Adipocyte (in vitro differentiated cells): ENCODE measurements at regions not wholly inside any gene's neighbourhood (a gene's known extent, or its start where the extent isn't known, plus 50 kb on each side); places are given as distances from the start of the nearest gene placed in this dataset.

Experiments used
- DNase-seq: peaks from one replicate; pipeline ENCODE4 v3.0.0-alpha.2; 2015; ENCODE audit warnings: low read depth
- H3K27me3 ChIP-seq: replicated peaks from 2 replicates; pipeline ENCODE4 v1.7.0; 2013; ENCODE audit warnings: mild to moderate bottlenecking, low read length, moderate library complexity; ENCODE audit not compliant: control insufficient read depth, insufficient read depth
- H3K36me3 ChIP-seq: 2 replicates; pipeline ENCODE4 v1.7.0; 2013; ENCODE audit warnings: low read length, mild to moderate bottlenecking, moderate library complexity; ENCODE audit not compliant: control insufficient read depth, insufficient read depth, severe bottlenecking
- H3K4me1 ChIP-seq: 2 replicates; pipeline ENCODE4 v1.7.0; 2013; ENCODE audit warnings: mild to moderate bottlenecking, low read length, moderate library complexity; ENCODE audit not compliant: control insufficient read depth, insufficient read depth
- H3K4me3 ChIP-seq: 2 replicates; pipeline ENCODE4 v1.7.0; 2013; ENCODE audit warnings: mild to moderate bottlenecking, low read length, moderate library complexity
- H3K9ac ChIP-seq: 2 replicates; pipeline ENCODE4 v1.7.0; 2013; ENCODE audit warnings: mild to moderate bottlenecking, low read length, moderate library complexity
- H3K9me3 ChIP-seq: 2 replicates; pipeline ENCODE4 v1.7.0; 2013; ENCODE audit warnings: mild to moderate bottlenecking, low read length, moderate library complexity; ENCODE audit not compliant: control insufficient read depth

GRCh38 chr13:21796066-21796465 lies 125.2 kb downstream of the FGF9 start:
- H3K4me3 ChIP-seq, result no peak overlapping the region
- no peaks in the 10 kb centered on the region for H3K36me3 ChIP-seq
- no peak for DNase-seq
- H3K27me3 ChIP-seq, result no peaks in the 10 kb centered on the region
- H3K9ac ChIP-seq, result no peak overlapping the region
- no peaks in the 10 kb centered on the region for H3K4me1 ChIP-seq
- H3K9me3 ChIP-seq, result no peaks in the 10 kb centered on the region

GRCh38 chr13:21796775-21797514 lies 126.1 kb downstream of the FGF9 start:
- H3K9ac ChIP-seq, result no peak overlapping the region
- H3K36me3 ChIP-seq, result no peaks in the 10 kb centered on the region
- no peaks in the 10 kb centered on the region for H3K27me3 ChIP-seq
- H3K9me3 ChIP-seq, result no peaks in the 10 kb centered on the region
- DNase-seq, result no peak
- H3K4me3 ChIP-seq, result no peak overlapping the region
- no peaks in the 10 kb centered on the region for H3K4me1 ChIP-seq

- H3K9me3 ChIP-seq, result no peaks in the 10 kb centered on the region
- no peaks in the 10 kb centered on the region for H3K4me1 ChIP-seq
- no peak for DNase-seq
- no peak overlapping the region for H3K4me3 ChIP-seq
- no peaks in the 10 kb centered on the region for H3K27me3 ChIP-seq
- H3K9ac ChIP-seq, result no peak overlapping the region
- H3K36me3 ChIP-seq, result no peaks in the 10 kb centered on the region
Observed at GRCh38 chr13:21797736-21798135, 126.9 kb downstream of the FGF9 start.

- DNase-seq, result no peak
- H3K9me3 ChIP-seq, result no peaks in the 10 kb centered on the region
- no peaks in the 10 kb centered on the region for H3K4me1 ChIP-seq
Observed at GRCh38 chr13:21798181-21798580, 127.3 kb downstream of the FGF9 start.

GRCh38 chr13:21799671-21800070 lies 128.8 kb downstream of the FGF9 start:
- no peak overlapping the region for H3K4me3 ChIP-seq
- DNase-seq, result no peak

More at GRCh38 chr13:21798181-21798580, 127.3 kb downstream of the FGF9 start:
- H3K4me3 ChIP-seq, result no peak overlapping the region
- no peaks in the 10 kb centered on the region for H3K36me3 ChIP-seq
- no peak overlapping the region for H3K9ac ChIP-seq
- H3K27me3 ChIP-seq, result no peaks in the 10 kb centered on the region

GRCh38 chr13:21800837-21801616 lies 130.2 kb downstream of the FGF9 start:
- Histone ChIP-seq H3K9me3 (no peaks in the 10 kb centered on the region), H3K36me3 (no peaks in the 10 kb centered on the region), H3K4me3 (no peak overlapping the region), H3K27me3 (no peaks in the 10 kb centered on the region), H3K4me1 (no peaks in the 10 kb centered on the region), H3K9ac (no peak overlapping the region)
- DNase-seq, result no peak

More at GRCh38 chr13:21799671-21800070, 128.8 kb downstream of the FGF9 start:
- H3K4me1 ChIP-seq, result no peaks in the 10 kb centered on the region
- H3K9me3 ChIP-seq, result no peaks in the 10 kb centered on the region
- no peak overlapping the region for H3K9ac ChIP-seq
- no peaks in the 10 kb centered on the region for H3K36me3 ChIP-seq
- H3K27me3 ChIP-seq, result no peaks in the 10 kb centered on the region

GRCh38 chr13:21805733-21806132 lies 134.9 kb downstream of the FGF9 start:
- peaks cover under 1% of the 10 kb centered on the region for H3K27me3 ChIP-seq
- H3K9ac ChIP-seq, result no peak overlapping the region
- no peaks in the 10 kb centered on the region for H3K9me3 ChIP-seq
- DNase-seq, result no peak
- no peak overlapping the region for H3K4me3 ChIP-seq
- H3K4me1 ChIP-seq, result no peaks in the 10 kb centered on the region
- no peaks in the 10 kb centered on the region for H3K36me3 ChIP-seq

GRCh38 chr13:21812192-21812626 lies 141.3 kb downstream of the FGF9 start:
- DNase-seq, result no peak
- Histone ChIP-seq H3K9me3 (no peaks in the 10 kb centered on the region), H3K9ac (no peak overlapping the region), H3K36me3 (no peaks in the 10 kb centered on the region), H3K4me1 (no peaks in the 10 kb centered on the region), H3K27me3 (peaks cover 9% of the 10 kb centered on the region), H3K4me3 (no peak overlapping the region)

GRCh38 chr13:21813110-21813509 lies 142.2 kb downstream of the FGF9 start:
- H3K4me3 ChIP-seq, result no peak overlapping the region
- no peaks in the 10 kb centered on the region for H3K4me1 ChIP-seq
- H3K9ac ChIP-seq, result no peak overlapping the region
- no peaks in the 10 kb centered on the region for H3K9me3 ChIP-seq
- DNase-seq, result no peak
- H3K27me3 ChIP-seq, result peaks cover 9% of the 10 kb centered on the region
- H3K36me3 ChIP-seq, result no peaks in the 10 kb centered on the region

- no peak overlapping the region for H3K4me3 ChIP-seq
- H3K4me1 ChIP-seq, result no peaks in the 10 kb centered on the region
- no peaks in the 10 kb centered on the region for H3K36me3 ChIP-seq
- H3K27me3 ChIP-seq, result peaks cover 9% of the 10 kb centered on the region
- DNase-seq, result no peak
- H3K9ac ChIP-seq, result no peak overlapping the region
- no peaks in the 10 kb centered on the region for H3K9me3 ChIP-seq
Observed at GRCh38 chr13:21813844-21814243, 143.0 kb downstream of the FGF9 start.

- Histone ChIP-seq H3K36me3 (no peaks in the 10 kb centered on the region), H3K4me1 (no peaks in the 10 kb centered on the region), H3K9me3 (no peaks in the 10 kb centered on the region), H3K4me3 (no peak overlapping the region), H3K9ac (no peak overlapping the region), H3K27me3 (peaks cover 9% of the 10 kb centered on the region)
- no peak for DNase-seq
Observed at GRCh38 chr13:21814604-21815003, 143.7 kb downstream of the FGF9 start.
